NT2/D1 (cell line): ENCODE measurements at regions not wholly inside any gene's neighbourhood (a gene's known extent, or its start where the extent isn't known, plus 50 kb on each side); places are given as distances from the start of the nearest gene placed in this dataset.

Source experiments
- SUZ12 ChIP-seq: IDR thresholded peaks from 2 replicates; pipeline ENCODE4 v1.6.1; 2011; ENCODE audit not compliant: insufficient read length, insufficient read depth; ENCODE audit errors: extremely low read depth
- YY1 ChIP-seq: IDR thresholded peaks from 2 replicates; pipeline ENCODE4 v1.6.1; 2011; ENCODE audit not compliant: insufficient read length, insufficient read depth
- ZNF274 ChIP-seq: IDR thresholded peaks from 2 replicates; pipeline ENCODE4 v1.6.1; 2011; ENCODE audit warnings: mild to moderate bottlenecking, low read depth, low read length

DNA sequence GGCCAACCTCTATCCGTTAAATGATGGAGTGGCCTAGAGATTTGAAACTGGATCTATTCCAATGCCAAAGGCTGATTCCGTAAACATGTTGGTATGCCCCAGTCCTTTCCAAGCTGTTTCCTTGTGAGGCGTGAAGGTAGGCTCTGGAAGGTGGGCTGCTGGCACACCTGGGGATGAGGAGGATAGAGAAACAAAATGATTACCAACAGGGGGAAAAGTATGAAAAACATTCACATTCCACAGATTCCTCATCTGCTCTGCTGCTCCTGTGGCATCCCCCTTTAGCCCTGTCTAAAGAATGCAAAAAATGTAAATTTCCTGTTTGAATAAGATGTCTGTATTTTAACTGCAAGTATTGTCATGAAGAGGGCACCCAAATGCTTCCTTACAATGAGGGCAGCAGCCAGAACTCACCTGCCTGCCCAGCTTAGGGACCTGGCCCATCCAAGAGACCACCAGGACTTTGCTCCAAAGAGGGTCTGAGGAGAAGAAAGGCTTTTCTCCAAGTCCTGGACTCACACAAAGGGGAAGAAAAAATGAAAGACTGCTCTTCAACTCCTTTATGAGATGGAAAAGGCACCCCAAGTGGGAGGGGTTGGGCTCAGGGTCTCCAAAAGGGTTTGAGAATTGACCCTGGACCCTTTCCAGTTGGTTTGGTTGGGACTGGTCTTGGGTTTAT is 132.3 kb upstream of the PELI1 start:
- TF ChIP-seq ZNF274 (no peak), SUZ12 (no peak), YY1 (no peak)
